Brain microvascular endothelial cell (primary cell): ENCODE measurements at regions not wholly inside any gene's neighbourhood (a gene's known extent, or its start where the extent isn't known, plus 50 kb on each side); places are given as distances from the start of the nearest gene placed in this dataset.
"Not testable (repeated sequence)": the region's sequence is repeated elsewhere in the genome, so short reads cannot be mapped to it uniquely, and the experiment has no call there.

ENCODE experiments used
- DNase-seq: peaks from one replicate; pipeline ENCODE4 v3.0.0-alpha.2; 2020
- H3K27ac ChIP-seq: fragments of 250-450 bp; sonication (Bioruptor Pico); 2 replicates; pipeline ENCODE4 v1.5.1; 2020; ENCODE audit warnings: mild to moderate bottlenecking, moderate library complexity
- H3K27me3 ChIP-seq: fragments of 250-450 bp; sonication (Bioruptor Pico); replicated peaks from 2 replicates; pipeline ENCODE4 v1.5.1; 2020; ENCODE audit warnings: mild to moderate bottlenecking
- H3K36me3 ChIP-seq: fragments of 250-450 bp; sonication (Bioruptor Pico); replicated peaks from 2 replicates; pipeline ENCODE4 v1.5.1; 2020; ENCODE audit warnings: mild to moderate bottlenecking
- H3K4me3 ChIP-seq: 2 replicates; pipeline ENCODE4 v1.5.1; 2011; ENCODE audit warnings: low read depth, mild to moderate bottlenecking, control low read depth, low read length, moderate library complexity
- CTCF ChIP-seq: IDR thresholded peaks from 2 replicates; pipeline ENCODE4 v1.5.1; 2011; ENCODE audit warnings: low read depth, mild to moderate bottlenecking, moderate library complexity, low read length, control low read depth, inconsistent platforms; ENCODE audit errors: missing control alignments
- in situ Hi-C: cut with HindIII; loops from 2 replicates; pipeline ENCODE4 v1.10.0; 2017; ENCODE audit warnings: low sequenced_read_pairs, low pct_ligation_motif_present

GRCh38 chr11:15685306-15685705 is 570.6 kb downstream of the INSC start:
- no peak for DNase-seq
- Histone ChIP-seq H3K36me3 (no peaks in the 10 kb centered on the region), H3K4me3 (no peak overlapping the region), H3K27ac (no peak overlapping the region), H3K27me3 (no peaks in the 10 kb centered on the region)
- in situ Hi-C loops: no loop called here
- no peak for TF ChIP-seq CTCF

GRCh38 chr11:15686259-15686658 is 571.5 kb downstream of the INSC start:
- DNase-seq, in situ Hi-C loops, H3K36me3 ChIP-seq, H3K27ac ChIP-seq, H3K4me3 ChIP-seq, H3K27me3 ChIP-seq: not testable (repeated sequence)

- H3K36me3 ChIP-seq: no peaks in the 10 kb centered on the region
- H3K27me3 ChIP-seq: no peaks in the 10 kb centered on the region
- in situ Hi-C loops: no loop called here
- no peak for DNase-seq
- no peak for TF ChIP-seq CTCF
- H3K27ac ChIP-seq: no peak overlapping the region
- H3K4me3 ChIP-seq: no peak overlapping the region
Measured at GRCh38 chr11:15687342-15687741, 572.6 kb downstream of the INSC start.

- in situ Hi-C loops: no loop called here
- DNase-seq: peak; percentile 72
- Histone ChIP-seq H3K27me3 (no peaks in the 10 kb centered on the region), H3K4me3 (no peak overlapping the region), H3K27ac (peak overlapping the region; percentile 16), H3K36me3 (no peaks in the 10 kb centered on the region)
- TF ChIP-seq CTCF: no peak
Measured at GRCh38 chr11:15688351-15688792, 573.6 kb downstream of the INSC start.

GRCh38 chr11:15690320-15690719 is 575.6 kb downstream of the INSC start:
- H3K27me3 ChIP-seq: no peaks in the 10 kb centered on the region
- no peaks in the 10 kb centered on the region for H3K36me3 ChIP-seq
- no peak overlapping the region for H3K27ac ChIP-seq
- in situ Hi-C loops: no loop called here
- TF ChIP-seq CTCF: no peak
- DNase-seq: no peak
- H3K4me3 ChIP-seq: no peak overlapping the region

- peak; percentile 62 for DNase-seq
- Histone ChIP-seq H3K27ac (no peak overlapping the region), H3K4me3 (no peak overlapping the region), H3K27me3 (no peaks in the 10 kb centered on the region), H3K36me3 (no peaks in the 10 kb centered on the region)
- in situ Hi-C loops: no loop called here
- TF ChIP-seq CTCF: no peak
Measured at GRCh38 chr11:15692739-15693138, 578.0 kb downstream of the INSC start.
